Renal cortex interstitium (tissue), 11 donors: ENCODE measurements at regions not wholly inside any gene's neighbourhood (a gene's known extent, or its start where the extent isn't known, plus 50 kb on each side); places are given as distances from the start of the nearest gene placed in this dataset.

ENCODE experiments used
- DNase-seq, 11 donors: peaks; one replicate each; pipeline ENCODE4 v3.0.0-alpha.2; 2013; ENCODE audit warnings: low read depth in 9 of 11, low spot score in 4 of 11; ENCODE audit errors: extremely low read depth in 1 of 11

GRCh38 chr14:75333606-75334548 lies 55.2 kb downstream of the FOS start:
- no peak for DNase-seq

- no peak for DNase-seq
These were observed 56.0 kb downstream of the FOS start for GRCh38 chr14:75334549-75335051.

- no peak for DNase-seq
These were observed 56.9 kb downstream of the FOS start for GRCh38 chr14:75335571-75335970.

- DNase-seq: no peak
These were observed 59.8 kb downstream of the FOS start for GRCh38 chr14:75338398-75338797.

- DNase-seq: no peak
These were observed 60.4 kb downstream of the FOS start for GRCh38 chr14:75339059-75339458.

GRCh38 chr14:75340921-75341320 lies 62.3 kb downstream of the FOS start:
- DNase-seq: no peak

- no peak for DNase-seq
These were observed 63.0 kb downstream of the FOS start for GRCh38 chr14:75341620-75342019.

- no peak for DNase-seq
These were observed 64.4 kb downstream of the FOS start for GRCh38 chr14:75342762-75343599.

- DNase-seq: no peak
These were observed 65.3 kb downstream of the FOS start for GRCh38 chr14:75343911-75344310.

- DNase-seq: no peak
These were observed 65.8 kb downstream of the FOS start for GRCh38 chr14:75344411-75344810.

- no peak for DNase-seq
These were observed 72.0 kb downstream of the FOS start for GRCh38 chr14:75350505-75351060.

GRCh38 chr14:75359098-75359497 lies 68.7 kb upstream of the JDP2 start:
- no peak for DNase-seq

GRCh38 chr14:75361041-75361440 lies 66.8 kb upstream of the JDP2 start:
- DNase-seq: no peak

- no peak for DNase-seq
These were observed 65.9 kb upstream of the JDP2 start for GRCh38 chr14:75361751-75362433.

- DNase-seq: no peak
These were observed 64.7 kb upstream of the JDP2 start for GRCh38 chr14:75363130-75363529.

GRCh38 chr14:75363570-75364227 lies 64.1 kb upstream of the JDP2 start:
- DNase-seq: no peak

- no peak for DNase-seq
These were observed 62.7 kb upstream of the JDP2 start for GRCh38 chr14:75365116-75365515.

- DNase-seq: peak in 1 of 11 donors; percentile 12
These were observed 60.9 kb upstream of the JDP2 start for GRCh38 chr14:75366963-75367362.

GRCh38 chr14:75368333-75368732 lies 59.5 kb upstream of the JDP2 start:
- DNase-seq: no peak
